Heart right ventricle (tissue), 16 donors: ENCODE measurements at regions not wholly inside any gene's neighbourhood (a gene's known extent, or its start where the extent isn't known, plus 50 kb on each side); places are given as distances from the start of the nearest gene placed in this dataset.
A peak's percentile ranks its signal among the peaks of the same experiment; 100 is the strongest.

Source experiments
- ATAC-seq, 8 donors: fragments of 200-7000 bp; cut with Tn5 transposase; one replicate each; pipeline ENCODE4 v1.9.1; 2020; ENCODE audit warnings: mild to moderate bottlenecking in 8 of 8, moderate library complexity in 8 of 8, moderate number of reproducible peaks in 1 of 8
- DNase-seq, 2 donors: peaks; one replicate each; pipeline ENCODE4 v3.0.0-alpha.2; 2020
- H3K27ac ChIP-seq, 10 donors: fragments of 200-600 bp; sonication (generic) in 2 of 10; one replicate each; pipeline versions ENCODE4 v1.5.0 to v1.8.0; 2020 to 2022; ENCODE audit warnings: mild to moderate bottlenecking in 3 of 10
- H3K27me3 ChIP-seq, 7 donors: fragments of 200-600 bp; one replicate each; pipeline ENCODE4 v1.8.0; 2021 to 2022; ENCODE audit warnings: mild to moderate bottlenecking in 2 of 7
- H3K36me3 ChIP-seq, 9 donors: fragments of 200-600 bp; sonication (generic) in 1 of 9; one replicate each; pipeline versions ENCODE4 v1.5.0 to v1.8.0; 2020 to 2022; ENCODE audit warnings: mild to moderate bottlenecking in 2 of 9
- H3K4me1 ChIP-seq, 9 donors: fragments of 200-600 bp; sonication (generic) in 1 of 9; one replicate each; pipeline versions ENCODE4 v1.5.0 to v1.8.0; 2020 to 2022; ENCODE audit warnings: mild to moderate bottlenecking in 4 of 9
- H3K4me3 ChIP-seq, 10 donors: fragments of 200-600 bp; sonication (generic) in 2 of 10; one replicate each; pipeline versions ENCODE4 v1.5.0 to v1.8.0; 2020 to 2022; ENCODE audit warnings: mild to moderate bottlenecking in 7 of 10, moderate library complexity in 2 of 10
- H3K9me3 ChIP-seq, 11 donors: fragments of 200-600 bp in 10 of 11; sonication (generic) in 2 of 11; one replicate each; pipeline versions ENCODE4 v1.5.0 to v1.8.0; 2013 to 2022; ENCODE audit warnings: mild to moderate bottlenecking in 2 of 11, control low read depth in 1 of 11, moderate library complexity in 1 of 11
- WGBS, 2 donors: extraction: QIAGEN DNeasy Blood & Tissue Kit; methylation state at CpG; one replicate each; pipeline ENCODE4 v1.1.7; 2013; ENCODE audit warnings: inconsistent platforms in 1 of 2; 5-methylcytosine and 5-hydroxymethylcytosine counted together
- intact Hi-C, 10 donors: fragments of 100-400 bp; cut with DNase I; formaldehyde crosslinking; loops; one replicate each; pipeline versions ENCODE4 v1.11.1 to v1.14.2; 2022
- TF ChIP-seq, protein P1 (sequence below), 9 donors: fragments of 200-600 bp; sonication (generic) in 2 of 9; IDR thresholded peaks; one replicate each; pipeline versions ENCODE4 v1.5.0 to v1.8.0; 2021 to 2022; ENCODE audit warnings: antibody characterized with exemption in 9 of 9, mild to moderate bottlenecking in 5 of 9, moderate library complexity in 1 of 9
- donor health status: Arrhythmogenic right ventricular cardiomyopathy.
- donor health status: ischemic (EF 13 %, LVEDD 7.1; RV severe dilation, severe dysfunction).
- donor health status: healthy with polysubstance abuse.
- donor health status: DM: no; HTN: yes; CAD: no.
- donor health status: DM: no; HTN: no; CAD: no.
- donor health status: ischemic (EF 25% LVEDD 6.9; RV normal size, moderate dysfunction).
- donor health status: ischemic (EF 25% LVEDD 5.7; RV mildly dilated, moderate dysfunction).
- donor health status: healthy.
- donor health status: DM: yes; HTN: yes; CAD: no.
- donor health status: Ischemic cardiomyopathy.
- donor health status: ischemic (EF 35%, LVEDD 5.7; RV mildly dilated, moderate dysfunction).
- donor health status: nonischemic (EF 11% LVEDD 7.7; RV severe dilation, severe dysfunction).
- donor health status: DM: yes; HTN: yes; CAD: no.
- donor health status: PGD.
- donor health status: ischemic (EF 29% LVEDD 5.4; RV normal size, mild dysfunction).
- donor health status: nonischemic (EF 23%, LVEDD 6.1; RV moderate dilation, normal function).

DNA sequence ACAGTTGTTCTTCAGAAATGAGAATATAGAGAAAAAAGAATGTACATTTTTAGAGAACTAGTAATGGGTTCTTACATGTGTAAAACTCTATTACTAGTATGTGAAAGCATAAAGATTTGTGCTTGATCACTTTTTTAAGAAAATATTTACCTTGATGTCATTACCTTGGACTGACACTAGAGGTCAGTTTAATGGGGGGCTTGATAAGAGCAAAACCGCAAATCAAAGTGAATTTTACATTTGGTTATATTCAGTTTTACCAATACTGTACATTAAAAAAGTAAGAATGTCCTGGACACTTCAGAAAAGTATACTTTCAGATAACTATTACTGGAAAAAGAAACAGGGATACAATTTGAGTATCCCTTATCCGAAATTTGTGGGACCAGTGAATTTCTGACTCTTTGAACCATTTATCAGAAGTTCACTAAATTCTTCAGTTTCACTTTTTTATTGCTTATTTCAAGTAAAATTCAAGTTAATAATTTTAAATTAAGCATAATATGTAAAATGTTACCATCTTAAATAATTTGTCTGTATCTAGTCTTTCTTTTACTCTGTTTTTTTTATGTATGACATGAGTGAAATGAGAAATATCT is 1149.5 kb downstream of the DSC3 start:
- H3K4me3 ChIP-seq, result no peak overlapping the region
- TF ChIP-seq, protein P1, sequence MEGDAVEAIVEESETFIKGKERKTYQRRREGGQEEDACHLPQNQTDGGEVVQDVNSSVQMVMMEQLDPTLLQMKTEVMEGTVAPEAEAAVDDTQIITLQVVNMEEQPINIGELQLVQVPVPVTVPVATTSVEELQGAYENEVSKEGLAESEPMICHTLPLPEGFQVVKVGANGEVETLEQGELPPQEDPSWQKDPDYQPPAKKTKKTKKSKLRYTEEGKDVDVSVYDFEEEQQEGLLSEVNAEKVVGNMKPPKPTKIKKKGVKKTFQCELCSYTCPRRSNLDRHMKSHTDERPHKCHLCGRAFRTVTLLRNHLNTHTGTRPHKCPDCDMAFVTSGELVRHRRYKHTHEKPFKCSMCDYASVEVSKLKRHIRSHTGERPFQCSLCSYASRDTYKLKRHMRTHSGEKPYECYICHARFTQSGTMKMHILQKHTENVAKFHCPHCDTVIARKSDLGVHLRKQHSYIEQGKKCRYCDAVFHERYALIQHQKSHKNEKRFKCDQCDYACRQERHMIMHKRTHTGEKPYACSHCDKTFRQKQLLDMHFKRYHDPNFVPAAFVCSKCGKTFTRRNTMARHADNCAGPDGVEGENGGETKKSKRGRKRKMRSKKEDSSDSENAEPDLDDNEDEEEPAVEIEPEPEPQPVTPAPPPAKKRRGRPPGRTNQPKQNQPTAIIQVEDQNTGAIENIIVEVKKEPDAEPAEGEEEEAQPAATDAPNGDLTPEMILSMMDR (IDR thresholded peaks at IDR 0.05), result peak in 7 of 9 donors; percentile 21 to 44 (median 31)
- no peaks in the 10 kb centered on the region for H3K9me3 ChIP-seq
- 72 to 73% methylated on average over 2 of the region's 2 CpGs for WGBS, 2 donors
- H3K4me1 ChIP-seq, result no peaks in the 10 kb centered on the region
- intact Hi-C loops, result loop anchor here in 1 of 10 donors (10.0 kb wide), 1 partner anchor 58 kb away; no protein-coding TSS in a partner anchor
- no peak for ATAC-seq
- H3K27me3 ChIP-seq, result no peaks in the 10 kb centered on the region
- H3K27ac ChIP-seq, result no peak overlapping the region
- no peak for DNase-seq
- H3K36me3 ChIP-seq, result no peaks in the 10 kb centered on the region

DNA sequence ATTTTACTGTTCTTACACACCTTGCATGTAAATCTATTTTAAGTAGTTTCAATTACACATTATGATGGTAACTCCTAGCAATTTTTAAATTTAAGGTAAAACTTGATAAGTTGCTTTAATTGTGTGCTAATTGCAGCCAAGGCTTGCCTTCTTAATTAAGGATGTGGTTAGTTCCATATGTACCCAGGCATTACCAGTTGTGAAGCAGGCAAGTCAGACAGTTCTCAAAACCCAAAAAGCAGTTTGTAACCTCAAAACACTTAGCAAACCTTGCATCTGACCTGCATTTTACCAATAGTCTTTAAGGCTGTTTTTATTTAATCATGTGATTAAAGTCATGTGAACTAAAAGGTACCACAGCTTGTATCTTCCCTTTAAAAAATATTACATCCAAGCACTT is 1159.4 kb downstream of the DSC3 start:
- no peaks in the 10 kb centered on the region for H3K36me3 ChIP-seq
- no peaks in the 10 kb centered on the region for H3K9me3 ChIP-seq
- H3K4me1 ChIP-seq, result no peaks in the 10 kb centered on the region
- TF ChIP-seq, protein P1 (IDR thresholded peaks at IDR 0.05), result no peak
- no peak for ATAC-seq
- DNase-seq, result no peak
- no peak overlapping the region for H3K27ac ChIP-seq
- no peak overlapping the region for H3K4me3 ChIP-seq
- intact Hi-C loops, result loop anchor here in 2 of 10 donors (10.0 kb wide), 1 partner anchor 58 kb away; no protein-coding TSS in a partner anchor
- no peaks in the 10 kb centered on the region for H3K27me3 ChIP-seq

DNA sequence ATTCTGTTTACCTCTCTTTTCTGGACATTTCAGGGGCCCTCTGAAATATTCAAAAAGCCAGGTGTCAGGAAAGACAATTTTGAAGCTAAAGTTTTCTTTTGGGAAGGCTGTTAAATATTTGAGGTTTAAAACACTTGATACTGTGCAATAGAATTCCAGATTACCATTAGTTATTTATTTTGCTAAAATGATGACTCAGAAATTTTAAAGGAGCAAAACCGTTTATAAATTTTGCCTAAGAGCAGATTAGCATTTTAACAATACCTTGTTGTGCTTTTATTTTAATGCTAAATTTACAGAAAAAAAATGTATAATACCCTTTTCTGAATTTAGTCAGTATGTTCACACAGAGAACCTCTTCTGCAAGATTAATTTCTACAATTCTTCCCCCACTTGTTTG is 1159.9 kb downstream of the DSC3 start:
- intact Hi-C loops, result loop anchor here in 2 of 10 donors (10.0 kb wide), 1 partner anchor 58 kb away; no protein-coding TSS in a partner anchor
- TF ChIP-seq, protein P1 (IDR thresholded peaks at IDR 0.05), result no peak

DNA sequence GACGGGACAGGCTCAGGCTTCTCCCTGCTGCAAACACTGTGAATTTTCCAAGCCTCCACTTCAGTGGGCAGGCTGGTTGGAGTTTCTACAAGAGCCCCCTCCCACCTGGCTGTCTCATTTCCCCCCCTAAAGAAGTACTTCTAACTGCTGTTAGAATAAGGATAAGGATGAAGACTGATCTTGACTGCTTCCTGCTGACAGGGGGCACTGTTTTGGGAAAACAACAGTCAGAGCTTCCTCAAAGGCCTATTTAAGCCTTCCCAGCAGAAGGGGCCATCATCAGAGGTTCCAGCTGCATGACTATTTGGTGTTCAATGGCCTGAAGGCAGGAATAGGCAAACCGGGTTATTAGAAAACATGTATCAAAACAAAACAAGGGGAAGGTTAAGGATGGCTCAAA is 1162.8 kb downstream of the DSC3 start:
- Histone ChIP-seq H3K27me3 (no peaks in the 10 kb centered on the region), H3K27ac (no peak overlapping the region), H3K4me3 (no peak overlapping the region), H3K4me1 (no peaks in the 10 kb centered on the region), H3K36me3 (no peaks in the 10 kb centered on the region), H3K9me3 (no peaks in the 10 kb centered on the region)
- no peak for DNase-seq
- TF ChIP-seq, protein P1 (IDR thresholded peaks at IDR 0.05), result no peak
- 77 to 90% methylated on average over 2 of the region's 2 CpGs for WGBS, 2 donors
- no peak for ATAC-seq
- intact Hi-C loops, result loop anchor here in 2 of 10 donors (5.0 to 10.0 kb wide), 2 partner anchors 55 to 403 kb away; no protein-coding TSS in a partner anchor

More for the DNA sequence above, 1159.9 kb downstream of the DSC3 start:
- Histone ChIP-seq H3K27ac (no peak overlapping the region), H3K9me3 (no peaks in the 10 kb centered on the region), H3K27me3 (no peaks in the 10 kb centered on the region), H3K4me3 (no peak overlapping the region), H3K36me3 (no peaks in the 10 kb centered on the region), H3K4me1 (no peaks in the 10 kb centered on the region)
- WGBS, 2 donors, result 51 to 73% methylated on average over 1 of the region's 1 CpG
- ATAC-seq (no peak), DNase-seq (no peak)
